ENCODE measurements at regions not wholly inside any gene's neighbourhood (a gene's known extent, or its start where the extent isn't known, plus 50 kb on each side); places are given as distances from the start of the nearest gene placed in this dataset.

DNA sequence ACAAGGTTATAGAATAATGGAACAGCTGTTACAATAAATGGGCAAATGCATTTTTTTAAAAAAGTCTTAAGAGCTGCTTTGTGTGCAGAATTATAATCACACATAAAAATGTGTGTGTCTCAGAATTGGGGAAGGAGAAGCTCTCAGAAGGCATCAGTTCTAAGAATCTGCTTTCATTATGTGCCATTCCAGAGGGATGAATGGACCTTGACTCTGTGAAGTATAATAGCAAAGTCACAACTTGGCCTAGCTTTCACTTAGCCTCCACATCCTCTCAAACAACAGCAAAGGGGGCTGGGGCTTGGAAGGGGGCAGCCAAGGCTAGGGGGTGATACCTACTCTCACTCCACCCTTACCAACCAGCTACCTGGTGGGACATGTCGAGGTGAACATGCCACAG, 265.0 kb downstream of the CDC5L start:
- no peak for DNase-seq
- Mint-ChIP-seq H3K4me1 (peaks cover 18% of the 10 kb centered on the region), H3K36me3 (ENCODE audit: low read depth) (no peaks in the 10 kb centered on the region), H3K9me3 (peaks cover 4% of the 10 kb centered on the region), H3K27me3 (peaks cover 2% of the 10 kb centered on the region), H3K27ac (no peak overlapping the region), H3K4me3 (no peak overlapping the region)
- intact Hi-C loops (cut with micrococcal nuclease): loop anchor here (10.0 kb wide), 2 partner anchors 178 to 512 kb away; no protein-coding TSS in a partner anchor

DNA sequence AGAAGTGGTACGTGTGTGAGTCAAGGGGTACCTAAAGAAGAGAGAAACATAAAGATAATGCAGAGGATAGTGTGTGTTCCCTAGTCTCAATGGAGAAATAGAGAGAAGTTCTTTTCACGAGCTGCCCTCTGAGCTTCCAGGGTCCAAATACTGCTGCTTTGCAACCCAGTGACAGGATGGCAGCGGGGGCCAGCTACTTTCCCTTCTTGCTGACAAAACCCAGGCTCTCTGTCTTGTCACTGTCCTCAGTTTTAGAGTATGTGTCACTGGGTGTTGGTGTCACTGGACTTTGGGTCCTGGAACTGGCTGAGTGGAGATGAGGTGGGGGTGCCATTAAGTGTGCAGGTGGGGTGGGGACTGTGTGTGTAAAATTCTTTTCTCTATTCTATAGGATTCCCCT, 265.6 kb downstream of the CDC5L start:
- no peak overlapping the region for H3K4me3 Mint-ChIP-seq
- H3K36me3 Mint-ChIP-seq (ENCODE audit: low read depth): no peaks in the 10 kb centered on the region
- no peak for DNase-seq
- peaks cover 18% of the 10 kb centered on the region for H3K4me1 Mint-ChIP-seq
- peak overlapping the region; percentile 51 for H3K27ac Mint-ChIP-seq
- intact Hi-C loops (cut with micrococcal nuclease): loop anchor here (10.0 kb wide), 2 partner anchors 178 to 512 kb away; no protein-coding TSS in a partner anchor
- peaks cover 2% of the 10 kb centered on the region for H3K27me3 Mint-ChIP-seq
- H3K9me3 Mint-ChIP-seq: peaks cover 4% of the 10 kb centered on the region

DNA sequence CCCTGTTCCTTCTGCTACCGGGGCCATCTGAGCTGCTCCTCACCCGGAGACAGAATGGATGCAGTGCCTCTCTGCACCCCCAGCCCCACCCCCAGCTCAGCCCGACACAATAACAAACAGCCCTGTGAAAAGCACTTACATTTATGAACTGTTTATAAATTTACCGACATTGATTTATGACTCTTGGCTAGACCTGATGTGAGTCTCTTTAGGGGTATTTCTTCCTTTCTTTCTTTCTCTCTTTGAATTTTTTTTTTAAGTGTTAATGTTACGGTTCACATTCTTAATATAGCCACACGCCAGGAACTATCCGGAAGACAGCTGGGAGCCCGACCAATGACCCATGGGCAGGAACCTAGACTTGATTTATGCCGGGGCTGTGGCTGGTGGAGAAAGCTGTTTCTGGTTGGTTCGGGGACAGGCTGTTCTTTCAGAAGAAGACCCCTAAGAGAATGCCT, 266.3 kb downstream of the CDC5L start:
- no peak overlapping the region for H3K4me3 Mint-ChIP-seq
- intact Hi-C loops (cut with micrococcal nuclease): loop anchor here (2.0 to 10.0 kb wide), 3 partner anchors 179 to 1061 kb away; no protein-coding TSS in a partner anchor
- no peaks in the 10 kb centered on the region for H3K36me3 Mint-ChIP-seq (ENCODE audit: low read depth)
- DNase-seq: no peak
- no peak overlapping the region for H3K27ac Mint-ChIP-seq
- H3K9me3 Mint-ChIP-seq: peaks cover 4% of the 10 kb centered on the region
- peaks cover 17% of the 10 kb centered on the region for H3K4me1 Mint-ChIP-seq
- H3K27me3 Mint-ChIP-seq: peaks cover 2% of the 10 kb centered on the region

DNA sequence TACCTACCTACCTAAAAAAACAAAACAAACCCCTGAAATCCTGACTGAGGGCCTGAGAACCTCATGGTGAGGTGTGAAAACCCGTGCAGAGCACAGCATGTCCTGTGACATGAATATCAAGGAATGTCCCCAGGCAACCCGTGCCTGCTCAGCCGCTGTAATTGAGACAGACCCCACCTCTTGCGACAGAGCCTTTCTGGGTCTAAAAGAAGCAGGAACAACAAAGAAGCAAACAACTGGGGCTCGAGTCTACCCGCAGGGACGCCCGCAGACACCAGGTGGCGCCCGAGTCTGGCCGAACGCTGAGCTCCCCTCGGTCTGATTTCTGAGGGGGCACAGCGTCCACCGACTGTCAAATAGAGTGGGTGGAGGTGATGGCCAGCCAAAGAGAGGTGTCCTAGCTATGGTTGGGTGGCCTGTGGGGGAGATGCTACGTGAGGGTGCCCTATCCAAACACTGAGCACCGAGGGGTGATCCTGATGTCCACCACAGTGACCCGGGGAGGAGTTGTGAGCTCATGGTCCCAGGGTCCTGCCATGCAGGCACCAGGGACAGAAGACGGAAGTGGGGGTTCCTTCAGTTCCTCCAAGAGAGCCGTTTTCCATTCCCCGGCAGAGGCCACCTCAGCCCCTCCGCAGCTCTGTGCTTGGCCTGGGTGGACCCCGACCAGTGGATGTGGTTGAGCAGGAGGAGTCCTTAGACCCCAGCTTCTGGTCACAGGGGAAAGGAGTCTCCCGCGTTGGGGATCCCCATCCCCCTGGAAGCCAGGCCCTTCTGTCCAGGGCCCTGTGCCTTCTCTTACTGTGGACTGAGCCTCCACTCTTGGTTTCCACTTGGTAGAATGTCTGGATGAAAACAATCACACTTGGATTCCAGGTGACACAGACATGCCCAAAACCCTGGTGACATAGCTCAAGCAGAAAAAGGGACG, 268.2 kb downstream of the CDC5L start:
- H3K27ac Mint-ChIP-seq: peak overlapping the region; percentile 80
- intact Hi-C loops (cut with micrococcal nuclease): loop anchor here (1.0 to 10.0 kb wide), 7 partner anchors 181 to 1269 kb away; partner anchors contain the start of gene SUPT3H
- H3K36me3 Mint-ChIP-seq (ENCODE audit: low read depth): no peaks in the 10 kb centered on the region
- H3K27me3 Mint-ChIP-seq: peaks cover 2% of the 10 kb centered on the region
- peak; percentile 92 for DNase-seq
- H3K9me3 Mint-ChIP-seq: peaks cover 3% of the 10 kb centered on the region
- H3K4me3 Mint-ChIP-seq: peak overlapping the region; percentile 51
- peaks cover 13% of the 10 kb centered on the region for H3K4me1 Mint-ChIP-seq

DNA sequence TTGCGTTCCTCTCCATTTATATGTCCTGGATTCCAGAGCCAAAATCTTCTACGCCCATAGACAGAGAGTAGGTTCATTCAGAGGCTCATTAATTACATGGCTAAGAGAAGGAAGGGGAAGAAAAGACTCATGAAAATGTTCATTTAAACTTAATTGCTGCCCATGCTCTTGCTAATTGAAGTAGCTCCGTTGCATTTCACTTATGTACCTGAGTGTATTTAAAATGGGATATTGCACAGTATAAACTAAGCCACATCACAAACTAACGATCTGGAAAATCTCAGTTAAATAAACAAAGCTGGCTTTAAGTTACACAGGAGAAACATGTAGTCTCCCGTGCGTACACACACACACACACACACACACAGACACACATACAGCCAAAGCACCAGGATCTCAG, 269.2 kb downstream of the CDC5L start:
- H3K36me3 Mint-ChIP-seq (ENCODE audit: low read depth): no peaks in the 10 kb centered on the region
- no peak overlapping the region for H3K27ac Mint-ChIP-seq
- peaks cover 3% of the 10 kb centered on the region for H3K9me3 Mint-ChIP-seq
- no peak overlapping the region for H3K4me3 Mint-ChIP-seq
- no peak for DNase-seq
- H3K4me1 Mint-ChIP-seq: peaks cover 11% of the 10 kb centered on the region
- peaks cover 2% of the 10 kb centered on the region for H3K27me3 Mint-ChIP-seq
- intact Hi-C loops (cut with micrococcal nuclease): loop anchor here (5.0 to 10.0 kb wide), 4 partner anchors 182 to 891 kb away; partner anchors contain the start of gene SUPT3H

DNA sequence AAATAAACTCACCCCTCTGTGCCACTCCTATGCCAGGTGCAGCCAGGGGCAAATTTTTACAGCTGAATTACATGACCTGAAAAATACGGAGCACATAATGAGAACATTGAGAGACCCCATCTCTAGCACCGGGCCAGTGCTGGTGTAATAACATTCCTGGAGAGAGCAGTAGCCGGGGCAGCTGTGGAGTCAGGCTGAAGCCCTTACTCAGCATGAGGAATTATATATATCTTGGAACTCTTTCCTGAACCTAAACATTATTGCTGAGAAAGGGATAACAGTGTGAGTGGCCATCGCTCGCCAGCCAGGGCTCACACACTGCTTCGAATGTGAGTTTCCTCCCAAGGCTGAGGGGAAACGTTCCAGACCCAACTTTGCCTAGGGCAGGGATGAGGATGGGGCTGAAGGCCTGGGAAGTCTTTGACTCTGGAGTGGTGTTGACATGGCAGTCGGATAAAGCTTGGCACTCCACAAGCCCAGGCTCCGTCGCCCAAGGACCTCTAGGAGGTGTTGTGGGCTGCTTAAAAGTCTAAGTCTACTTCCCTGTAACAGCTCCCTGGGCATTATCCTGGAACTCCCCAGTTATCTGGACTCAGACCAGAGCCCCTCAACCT, 269.8 kb downstream of the CDC5L start:
- intact Hi-C loops (cut with micrococcal nuclease): loop anchor here (5.0 to 10.0 kb wide), 4 partner anchors 183 to 890 kb away; partner anchors contain the start of gene SUPT3H
- no peak for DNase-seq
- H3K36me3 Mint-ChIP-seq (ENCODE audit: low read depth): no peaks in the 10 kb centered on the region
- no peak overlapping the region for H3K4me3 Mint-ChIP-seq
- peaks cover 11% of the 10 kb centered on the region for H3K4me1 Mint-ChIP-seq
- peaks cover 3% of the 10 kb centered on the region for H3K9me3 Mint-ChIP-seq
- no peak overlapping the region for H3K27ac Mint-ChIP-seq
- H3K27me3 Mint-ChIP-seq: peaks cover 2% of the 10 kb centered on the region

DNA sequence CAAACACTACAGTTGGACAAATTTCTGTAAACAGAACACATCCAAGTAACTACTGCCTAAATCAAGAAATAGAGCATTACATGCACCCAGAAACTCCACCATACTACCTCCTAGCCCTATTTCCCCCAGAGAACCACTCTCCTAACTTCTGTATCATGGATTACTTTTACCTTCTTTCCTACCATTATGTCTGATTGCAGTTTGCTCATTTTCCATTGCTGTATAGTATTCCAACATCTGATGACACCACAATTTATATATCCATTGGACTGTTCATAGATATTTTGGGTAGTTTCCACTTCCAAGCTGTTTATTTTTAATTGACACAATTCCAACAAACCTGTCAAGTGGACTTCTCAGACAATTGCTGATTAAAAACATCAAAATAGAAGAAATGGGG, 271.1 kb downstream of the CDC5L start:
- no peak overlapping the region for H3K27ac Mint-ChIP-seq
- peaks cover 3% of the 10 kb centered on the region for H3K9me3 Mint-ChIP-seq
- peaks cover 12% of the 10 kb centered on the region for H3K4me1 Mint-ChIP-seq
- no peaks in the 10 kb centered on the region for H3K27me3 Mint-ChIP-seq
- H3K4me3 Mint-ChIP-seq: no peak overlapping the region
- H3K36me3 Mint-ChIP-seq (ENCODE audit: low read depth): no peaks in the 10 kb centered on the region
- intact Hi-C loops (cut with micrococcal nuclease): loop anchor here (5.0 to 10.0 kb wide), 4 partner anchors 184 to 889 kb away; partner anchors contain the start of gene SUPT3H
- no peak for DNase-seq

DNA sequence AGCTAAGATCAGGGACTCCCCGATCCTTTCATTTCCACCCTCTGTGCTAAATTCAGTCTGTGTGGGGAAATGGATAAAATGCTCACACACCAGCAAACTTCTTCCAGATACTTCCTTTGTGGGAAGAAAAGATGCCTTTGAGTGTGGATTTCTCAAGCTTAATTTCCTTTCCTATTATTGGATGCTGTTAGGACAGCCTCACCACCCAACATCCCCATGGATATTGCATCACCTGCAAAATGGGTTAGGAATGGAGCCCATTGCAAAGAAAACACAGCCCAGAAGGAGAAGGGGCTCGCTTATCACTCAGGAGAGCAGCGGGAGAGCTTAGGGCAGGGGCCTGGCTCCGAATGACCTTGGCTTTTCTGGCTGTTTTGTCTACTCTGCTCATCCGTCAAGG, 272.2 kb downstream of the CDC5L start:
- Mint-ChIP-seq H3K4me3 (no peak overlapping the region), H3K36me3 (ENCODE audit: low read depth) (no peaks in the 10 kb centered on the region)

DNA sequence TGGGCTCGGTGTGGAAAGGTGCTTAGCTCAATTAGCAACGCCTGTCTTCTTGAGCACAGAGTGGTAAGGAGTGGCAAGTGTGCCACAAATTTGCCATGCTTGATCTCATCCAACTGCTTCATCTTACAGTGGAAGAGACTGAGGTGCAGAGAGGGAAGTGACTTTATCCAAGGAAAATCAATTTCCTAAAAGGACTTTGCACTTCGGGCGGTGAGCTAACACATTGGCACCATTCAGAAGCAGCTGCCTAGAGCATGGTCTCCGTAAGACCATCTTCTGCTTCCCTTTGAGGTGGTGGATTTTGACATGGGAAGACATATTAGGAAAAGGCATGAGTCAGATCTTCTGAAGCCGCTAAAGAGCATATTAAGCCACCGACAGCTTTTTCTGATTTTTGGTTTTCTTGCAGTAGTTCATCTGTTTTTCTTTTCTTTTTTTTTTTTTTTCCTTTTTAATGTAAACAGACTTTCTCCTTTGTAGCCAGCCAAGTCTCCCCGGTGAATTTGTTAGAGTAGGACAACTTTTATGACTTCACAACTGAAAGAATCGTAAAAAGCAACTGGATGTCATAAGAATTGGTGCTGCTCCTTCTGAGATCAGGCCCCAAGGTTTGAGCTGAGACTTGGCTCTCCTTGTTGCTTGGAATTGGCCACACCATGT, 273.2 kb downstream of the CDC5L start:
- H3K4me1 Mint-ChIP-seq: peaks cover 4% of the 10 kb centered on the region
- no peak overlapping the region for H3K27ac Mint-ChIP-seq
- no peak for DNase-seq
- H3K36me3 Mint-ChIP-seq (ENCODE audit: low read depth): no peaks in the 10 kb centered on the region
- no peaks in the 10 kb centered on the region for H3K27me3 Mint-ChIP-seq
- H3K9me3 Mint-ChIP-seq: peaks cover 3% of the 10 kb centered on the region
- H3K4me3 Mint-ChIP-seq: no peak overlapping the region
- intact Hi-C loops (cut with micrococcal nuclease): no loop called here

More for the DNA sequence above, 272.2 kb downstream of the CDC5L start:
- Mint-ChIP-seq H3K27ac (no peak overlapping the region), H3K9me3 (peaks cover 3% of the 10 kb centered on the region), H3K27me3 (no peaks in the 10 kb centered on the region), H3K4me1 (peaks cover 12% of the 10 kb centered on the region)
- intact Hi-C loops (cut with micrococcal nuclease): loop anchor here (5.0 to 10.0 kb wide), 4 partner anchors 185 to 888 kb away; partner anchors contain the start of gene SUPT3H
- DNase-seq: no peak

DNA sequence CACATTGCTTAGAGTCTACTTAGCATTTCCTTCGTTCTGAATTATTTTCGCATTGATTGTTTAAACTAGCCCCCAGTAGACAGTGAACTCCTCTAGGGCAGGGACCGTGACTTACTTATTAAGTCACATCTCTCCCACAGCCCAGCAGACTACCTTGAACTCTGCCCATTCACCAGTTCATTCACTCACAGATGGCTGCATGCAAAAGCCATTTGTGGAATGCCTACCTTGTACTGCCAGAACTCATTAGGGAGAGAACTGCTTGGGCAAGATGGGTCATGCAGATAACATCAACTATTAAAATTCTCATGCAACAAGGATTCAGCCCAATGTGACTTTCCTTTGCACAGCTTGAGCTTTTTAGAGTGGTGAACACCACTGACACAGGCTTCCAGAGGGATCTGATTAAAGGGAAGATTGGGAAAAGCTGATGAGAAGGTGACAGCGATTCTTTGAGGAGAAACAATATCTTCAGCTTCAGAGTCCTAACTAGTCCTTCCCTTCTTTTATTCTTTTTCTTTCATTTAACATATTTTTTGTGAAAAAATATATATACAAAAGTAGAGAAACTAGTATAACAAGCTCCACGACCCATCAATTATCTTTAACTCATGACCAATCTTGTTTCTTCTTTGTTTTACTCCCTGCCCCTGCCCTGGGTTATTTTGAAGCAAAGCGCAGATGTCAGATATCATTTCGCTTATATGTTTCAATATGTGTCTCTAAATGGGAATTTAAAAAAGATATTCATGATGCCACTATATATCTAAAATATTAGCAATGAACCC, 273.9 kb downstream of the CDC5L start:
- peaks cover 4% of the 10 kb centered on the region for H3K4me1 Mint-ChIP-seq
- H3K4me3 Mint-ChIP-seq: no peak overlapping the region
- no peaks in the 10 kb centered on the region for H3K36me3 Mint-ChIP-seq (ENCODE audit: low read depth)
- intact Hi-C loops (cut with micrococcal nuclease): no loop called here
- no peak overlapping the region for H3K27ac Mint-ChIP-seq
- H3K9me3 Mint-ChIP-seq: peaks cover 3% of the 10 kb centered on the region
- no peaks in the 10 kb centered on the region for H3K27me3 Mint-ChIP-seq
- no peak for DNase-seq

DNA sequence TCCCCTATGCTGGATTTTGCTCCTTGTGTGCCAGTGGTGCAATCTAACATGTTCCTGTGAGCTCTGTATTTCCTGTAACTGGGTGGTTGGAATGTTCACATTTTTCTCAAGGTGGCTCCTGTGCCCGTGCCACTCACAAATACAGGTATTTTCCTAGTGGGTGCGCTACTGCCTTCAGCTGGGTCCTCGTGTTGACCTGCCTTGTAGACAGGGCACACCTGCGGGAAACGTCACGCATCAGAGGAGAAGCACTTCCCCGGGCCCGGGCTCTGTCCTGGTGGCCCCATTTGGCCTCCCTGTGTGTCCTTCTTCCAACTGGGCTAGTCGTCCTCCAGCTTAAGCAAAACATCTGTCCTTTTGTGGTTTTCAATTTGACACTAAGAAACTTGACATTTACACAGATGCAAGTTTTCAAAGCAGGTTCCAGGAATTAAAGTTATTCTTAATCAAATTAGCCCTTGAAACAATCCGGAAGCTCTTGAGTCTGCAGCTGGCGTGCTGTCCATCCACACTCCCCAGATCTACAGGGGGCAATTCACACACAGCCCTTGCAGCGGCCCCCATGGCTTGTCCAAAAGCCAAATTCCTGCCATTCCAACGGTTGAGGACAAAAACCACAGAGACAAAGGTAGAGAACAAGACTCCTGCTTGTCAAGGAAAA, 275.1 kb downstream of the CDC5L start:
- peak overlapping the region; percentile 26 for H3K27ac Mint-ChIP-seq
- H3K4me3 Mint-ChIP-seq: no peak overlapping the region
- H3K27me3 Mint-ChIP-seq: peaks cover 3% of the 10 kb centered on the region
- no peaks in the 10 kb centered on the region for H3K36me3 Mint-ChIP-seq (ENCODE audit: low read depth)
- no peak for DNase-seq
- H3K9me3 Mint-ChIP-seq: peaks cover 3% of the 10 kb centered on the region
- intact Hi-C loops (cut with micrococcal nuclease): no loop called here
- H3K4me1 Mint-ChIP-seq: peaks cover 4% of the 10 kb centered on the region

DNA sequence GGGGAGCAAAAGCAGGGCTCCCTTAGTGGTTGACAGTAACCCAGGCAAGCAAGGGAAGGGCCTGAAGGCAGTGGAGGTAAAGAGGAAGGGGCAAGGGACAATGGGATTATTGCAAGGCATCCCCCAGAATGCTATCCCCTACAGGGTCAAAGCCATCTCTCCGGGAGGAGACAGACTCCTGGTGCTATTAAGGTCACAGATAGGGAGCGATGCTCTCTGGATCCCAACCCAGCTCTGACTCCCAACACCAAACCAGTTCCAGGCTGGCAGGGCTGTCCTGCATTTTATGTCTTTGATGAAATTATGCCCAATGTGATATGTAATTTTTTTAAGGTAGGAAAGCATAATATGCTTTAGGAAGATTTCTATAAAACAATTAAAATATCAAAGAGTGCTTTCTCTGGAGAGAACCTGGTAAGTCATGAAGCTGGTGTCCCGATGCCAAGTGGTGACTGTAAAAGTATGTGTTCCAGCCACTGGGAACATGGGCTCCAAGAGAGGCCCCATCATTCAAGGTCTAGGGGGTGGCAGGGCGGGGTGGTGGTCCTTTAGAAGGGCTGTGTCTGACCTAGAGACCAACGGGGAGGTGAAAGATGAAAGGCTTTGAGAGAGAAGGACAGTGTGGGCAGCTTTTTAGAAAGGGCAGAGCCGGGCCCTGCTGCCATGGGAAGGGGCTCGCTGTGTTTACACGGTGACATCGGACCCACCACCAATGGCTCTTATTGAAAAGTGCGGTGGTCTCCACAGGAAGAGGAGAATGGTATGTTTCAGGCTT, 276.5 kb downstream of the CDC5L start:
- Mint-ChIP-seq H3K36me3 (ENCODE audit: low read depth) (no peaks in the 10 kb centered on the region), H3K27me3 (peaks cover 4% of the 10 kb centered on the region), H3K4me3 (no peak overlapping the region), H3K27ac (no peak overlapping the region), H3K4me1 (peaks cover 4% of the 10 kb centered on the region), H3K9me3 (no peaks in the 10 kb centered on the region)
- DNase-seq: no peak
- intact Hi-C loops (cut with micrococcal nuclease): no loop called here
